ENCODE measurements at regions not wholly inside any gene's neighbourhood (a gene's known extent, or its start where the extent isn't known, plus 50 kb on each side); places are given as distances from the start of the nearest gene placed in this dataset.

DNA sequence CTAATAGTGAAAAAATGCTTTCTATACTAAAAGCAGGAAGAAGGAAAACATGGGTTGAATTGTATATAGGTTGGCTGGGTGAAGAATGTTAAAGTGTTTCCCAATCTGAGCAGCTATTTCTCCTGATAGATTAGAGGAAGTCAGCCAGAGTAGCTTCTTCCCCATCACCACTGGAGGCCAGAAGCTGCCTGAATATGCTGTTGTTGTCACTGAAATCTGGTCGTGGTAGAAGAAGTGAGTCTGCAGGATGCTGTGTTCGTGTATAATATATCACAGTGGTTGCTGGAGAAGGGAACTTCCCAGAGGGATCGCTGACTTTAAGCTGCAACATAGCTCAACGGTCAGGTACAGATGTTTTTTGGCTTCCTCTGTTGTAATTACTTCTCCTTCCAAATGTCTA is 247.5 kb upstream of the LRATD1 start:
- TF ChIP-seq CTCF (conservative IDR thresholded peaks at IDR 0.05) = no peak
- no peak for TF ChIP-seq ZFX (IDR thresholded peaks at IDR 0.05)

All from C4-2B (cell line).